H9 (cell line): ENCODE measurements at regions not wholly inside any gene's neighbourhood (a gene's known extent, or its start where the extent isn't known, plus 50 kb on each side); places are given as distances from the start of the nearest gene placed in this dataset.

Experiments
- DNase-seq: peaks from one replicate; pipeline ENCODE4 v3.0.0-alpha.2; 2017
- H2AFZ ChIP-seq: one replicate; pipeline ENCODE4 v1.6.1; 2013; ENCODE audit warnings: mild to moderate bottlenecking, low read length, control low read depth, moderate library complexity
- H2AK5ac ChIP-seq: 2 replicates; pipeline ENCODE4 v1.6.1; 2013; ENCODE audit warnings: low read length, control low read depth, mixed read lengths; ENCODE audit not compliant: insufficient read length
- H2BK120ac ChIP-seq: one replicate; pipeline ENCODE4 v1.6.1; 2013; ENCODE audit warnings: low read depth, mild to moderate bottlenecking, low read length, control low read depth, inconsistent platforms; ENCODE audit not compliant: poor library complexity, severe bottlenecking
- H2BK12ac ChIP-seq: 2 replicates; pipeline ENCODE4 v1.6.1; 2013; ENCODE audit warnings: low read length, control low read depth, mixed read lengths, low read depth; ENCODE audit not compliant: insufficient read length
- H2BK15ac ChIP-seq: 2 replicates; pipeline ENCODE4 v1.6.1; 2013; ENCODE audit warnings: low read depth, low read length, control low read depth
- H2BK20ac ChIP-seq: one replicate; pipeline ENCODE4 v1.6.1; 2013; ENCODE audit warnings: low read depth, mild to moderate bottlenecking, low read length, control low read depth, inconsistent platforms; ENCODE audit not compliant: poor library complexity, severe bottlenecking
- H2BK5ac ChIP-seq: 2 replicates; pipeline ENCODE4 v1.6.1; 2013; ENCODE audit warnings: low read length, control low read depth, mixed read lengths; ENCODE audit not compliant: insufficient read length
- H3K14ac ChIP-seq: 2 replicates; pipeline ENCODE4 v1.6.1; 2013; ENCODE audit warnings: low read length, control low read depth; ENCODE audit not compliant: insufficient read depth
- H3K18ac ChIP-seq: 2 replicates; pipeline ENCODE4 v1.6.1; 2013; ENCODE audit warnings: low read depth, mild to moderate bottlenecking, mixed read lengths, low read length, control low read depth; ENCODE audit not compliant: insufficient read length
- H3K23ac ChIP-seq: 2 replicates; pipeline ENCODE4 v1.6.1; 2013; ENCODE audit warnings: low read length, control low read depth, mixed read lengths, low read depth; ENCODE audit not compliant: insufficient read length
- H3K23me2 ChIP-seq: 2 replicates; pipeline ENCODE4 v1.6.1; 2013; ENCODE audit warnings: low read depth, mild to moderate bottlenecking, mixed read lengths, low read length, control low read depth; ENCODE audit not compliant: insufficient read length, poor library complexity, severe bottlenecking
- H3K27ac ChIP-seq: 2 replicates; pipeline ENCODE4 v1.5.1; 2013; ENCODE audit warnings: low read length, control low read depth, mixed read lengths, low read depth; ENCODE audit not compliant: insufficient read length
- H3K27me3 ChIP-seq: 2 replicates; pipeline ENCODE4 v1.6.1; 2013; ENCODE audit warnings: low read length, control low read depth, inconsistent platforms; ENCODE audit not compliant: insufficient read depth
- H3K4ac ChIP-seq: 2 replicates; pipeline ENCODE4 v1.6.1; 2013; ENCODE audit warnings: low read depth, mild to moderate bottlenecking, control low read depth, inconsistent platforms, low read length, moderate library complexity
- H3K4me1 ChIP-seq: 2 replicates; pipeline ENCODE4 v1.6.1; 2013; ENCODE audit warnings: low read length, control low read depth, inconsistent platforms; ENCODE audit not compliant: insufficient read depth
- H3K4me2 ChIP-seq: 2 replicates; pipeline ENCODE4 v1.6.1; 2013; ENCODE audit warnings: low read length, control low read depth, mixed read lengths; ENCODE audit not compliant: insufficient read length, insufficient read depth
- H3K56ac ChIP-seq: 2 replicates; pipeline ENCODE4 v1.6.1; 2013; ENCODE audit warnings: low read depth, mild to moderate bottlenecking, mixed read lengths, low read length, control low read depth; ENCODE audit not compliant: insufficient read length
- H3K79me1 ChIP-seq: 2 replicates; pipeline ENCODE4 v1.6.1; 2013; ENCODE audit warnings: low read depth, mild to moderate bottlenecking, moderate library complexity, low read length, control low read depth, inconsistent platforms; ENCODE audit not compliant: insufficient read depth, poor library complexity, severe bottlenecking
- H3K79me2 ChIP-seq: 2 replicates; pipeline ENCODE4 v1.6.1; 2013; ENCODE audit warnings: low read length, control low read depth, inconsistent platforms; ENCODE audit not compliant: insufficient read depth
- H3K9ac ChIP-seq: 2 replicates; pipeline ENCODE4 v1.6.1; 2013; ENCODE audit warnings: low read length, control low read depth, mixed read lengths; ENCODE audit not compliant: insufficient read length; ENCODE audit errors: extremely low read depth
- H3K9me3 ChIP-seq: one replicate; pipeline ENCODE4 v1.6.1; 2013; ENCODE audit warnings: low read depth, low read length, inconsistent platforms; ENCODE audit not compliant: control insufficient read depth
- H3T11ph ChIP-seq: one replicate; pipeline ENCODE4 v1.6.1; 2013; ENCODE audit warnings: mild to moderate bottlenecking, low read length, control low read depth, inconsistent platforms
- H4K20me1 ChIP-seq: one replicate; pipeline ENCODE4 v1.6.1; 2013; ENCODE audit not compliant: control insufficient read depth, insufficient read length, insufficient read depth
- H4K5ac ChIP-seq: 2 replicates; pipeline ENCODE4 v1.6.1; 2013; ENCODE audit warnings: low read depth, mild to moderate bottlenecking, mixed read lengths, low read length, control low read depth; ENCODE audit not compliant: insufficient read length
- H4K8ac ChIP-seq: replicated peaks from 2 replicates; pipeline ENCODE4 v1.6.1; 2013; ENCODE audit warnings: low read length, control low read depth, mixed read lengths, low read depth; ENCODE audit not compliant: insufficient read length
- H4K91ac ChIP-seq: 2 replicates; pipeline ENCODE4 v1.6.1; 2013; ENCODE audit warnings: low read depth, mild to moderate bottlenecking, moderate library complexity, mixed read lengths, low read length, control low read depth; ENCODE audit not compliant: insufficient read length
- H3K27ac Mint-ChIP-seq, 3 experiments: 2 replicates in 2 of 3; 3 replicates in 1 of 3; pipeline ENCODE4 v1.8.0; 2020 to 2021; ENCODE audit warnings: mixed read lengths in 3 of 3, mild to moderate bottlenecking in 1 of 3, moderate library complexity in 1 of 3
- H3K27me3 Mint-ChIP-seq: 2 replicates; pipeline ENCODE4 v1.8.0; 2021; ENCODE audit warnings: low read depth, mild to moderate bottlenecking, moderate library complexity, mixed read lengths
- H3K36me3 Mint-ChIP-seq, 3 experiments: 2 replicates in 2 of 3; 3 replicates in 1 of 3; pipeline ENCODE4 v1.8.0; 2020 to 2021; ENCODE audit warnings: low read depth in 3 of 3, mixed read lengths in 3 of 3; ENCODE audit not compliant: insufficient read depth in 1 of 3
- H3K4me1 Mint-ChIP-seq, 2 experiments: 2 replicates each; pipeline ENCODE4 v1.8.0; 2020; ENCODE audit warnings: mixed read lengths in 2 of 2
- H3K4me3 Mint-ChIP-seq, 2 experiments: 2 replicates in 1 of 2; 3 replicates in 1 of 2; pipeline ENCODE4 v1.8.0; 2020 to 2021; ENCODE audit warnings: mild to moderate bottlenecking in 2 of 2, mixed read lengths in 2 of 2, moderate library complexity in 1 of 2
- H3K9me3 Mint-ChIP-seq, 2 experiments: 2 replicates in 1 of 2; 3 replicates in 1 of 2; pipeline ENCODE4 v1.8.0; 2020; ENCODE audit warnings: mild to moderate bottlenecking in 2 of 2, mixed read lengths in 2 of 2, moderate library complexity in 1 of 2
- WGBS: extraction: QIAGEN DNeasy Blood & Tissue Kit; methylation state at CpG from one replicate; pipeline ENCODE4 v1.1.7; 2013; ENCODE audit warnings: missing lambda C conversion rate, low lambda C conversion rate, mixed read lengths; ENCODE audit not compliant: insufficient read length; ENCODE audit errors: extremely low coverage; 5-methylcytosine and 5-hydroxymethylcytosine counted together
- TF ChIP-seq, protein P1 (sequence below): fragments of 200-600 bp; sonication (generic); conservative IDR thresholded peaks from 3 replicates; pipeline ENCODE4 v1.8.0; 2021; ENCODE audit warnings: antibody characterized with exemption, mild to moderate bottlenecking

DNA sequence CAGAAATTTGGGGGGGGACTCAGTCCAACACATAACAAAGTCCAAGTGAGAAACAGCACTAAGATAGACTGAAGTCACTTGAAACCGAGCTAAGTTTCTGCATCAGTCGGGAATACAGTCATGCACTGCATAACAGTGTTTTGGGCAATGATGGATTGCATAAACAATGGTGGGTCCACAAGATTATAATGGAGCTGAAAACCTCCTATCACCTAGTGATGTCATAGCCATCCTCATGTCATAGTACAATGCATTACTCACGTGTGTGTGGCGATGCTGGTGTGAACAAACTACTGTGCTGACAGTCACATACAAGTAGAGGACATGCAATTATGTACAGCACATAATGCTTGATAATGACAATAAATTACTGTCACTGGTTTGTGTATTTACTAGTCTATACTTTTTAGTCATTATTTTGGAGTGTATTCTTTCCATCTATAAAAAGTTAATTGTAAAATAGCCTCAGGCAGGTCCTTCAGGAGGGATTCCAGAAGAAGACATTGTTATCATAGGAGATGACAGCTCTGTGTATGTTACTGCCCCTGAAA is 154.5 kb upstream of the ECI2 start:
- H3K4me1 Mint-ChIP-seq: peaks cover 24 to 36% of the 10 kb centered on the region in 2 experiments
- no peak overlapping the region for H2BK20ac ChIP-seq
- H3K27me3 ChIP-seq: no peaks in the 10 kb centered on the region
- no peak overlapping the region for H3T11ph ChIP-seq
- no peak overlapping the region for H3K18ac ChIP-seq
- no peak overlapping the region for H4K5ac ChIP-seq
- no peak overlapping the region for H3K4me2 ChIP-seq
- TF ChIP-seq, protein P1, sequence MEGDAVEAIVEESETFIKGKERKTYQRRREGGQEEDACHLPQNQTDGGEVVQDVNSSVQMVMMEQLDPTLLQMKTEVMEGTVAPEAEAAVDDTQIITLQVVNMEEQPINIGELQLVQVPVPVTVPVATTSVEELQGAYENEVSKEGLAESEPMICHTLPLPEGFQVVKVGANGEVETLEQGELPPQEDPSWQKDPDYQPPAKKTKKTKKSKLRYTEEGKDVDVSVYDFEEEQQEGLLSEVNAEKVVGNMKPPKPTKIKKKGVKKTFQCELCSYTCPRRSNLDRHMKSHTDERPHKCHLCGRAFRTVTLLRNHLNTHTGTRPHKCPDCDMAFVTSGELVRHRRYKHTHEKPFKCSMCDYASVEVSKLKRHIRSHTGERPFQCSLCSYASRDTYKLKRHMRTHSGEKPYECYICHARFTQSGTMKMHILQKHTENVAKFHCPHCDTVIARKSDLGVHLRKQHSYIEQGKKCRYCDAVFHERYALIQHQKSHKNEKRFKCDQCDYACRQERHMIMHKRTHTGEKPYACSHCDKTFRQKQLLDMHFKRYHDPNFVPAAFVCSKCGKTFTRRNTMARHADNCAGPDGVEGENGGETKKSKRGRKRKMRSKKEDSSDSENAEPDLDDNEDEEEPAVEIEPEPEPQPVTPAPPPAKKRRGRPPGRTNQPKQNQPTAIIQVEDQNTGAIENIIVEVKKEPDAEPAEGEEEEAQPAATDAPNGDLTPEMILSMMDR: no peak
- no peak overlapping the region for H4K8ac ChIP-seq
- WGBS: no CpG with 5 or more reads among the region's 4 CpGs
- H3K27me3 Mint-ChIP-seq: peaks cover 8% of the 10 kb centered on the region; the same call in 1 of the 2 replicates
- no peaks in the 10 kb centered on the region for H3K79me2 ChIP-seq
- H3K9me3 Mint-ChIP-seq: no peaks in the 10 kb centered on the region
- no peaks in the 10 kb centered on the region for H3K9me3 ChIP-seq
- no peaks in the 10 kb centered on the region for H3K79me1 ChIP-seq
- no peaks in the 10 kb centered on the region for H3K23me2 ChIP-seq
- H2BK15ac ChIP-seq: no peak overlapping the region
- no peak overlapping the region for H2AK5ac ChIP-seq
- no peak overlapping the region for H2BK5ac ChIP-seq
- no peak overlapping the region for H3K56ac ChIP-seq
- H3K4me1 ChIP-seq: peaks cover 10% of the 10 kb centered on the region; the same call in 1 of the 2 replicates
- no peak overlapping the region for H3K9ac ChIP-seq
- no peak overlapping the region for H2BK12ac ChIP-seq
- H3K23ac ChIP-seq: no peak overlapping the region
- H3K4me3 Mint-ChIP-seq: no peak overlapping the region
- H3K27ac ChIP-seq: no peak overlapping the region
- DNase-seq: no peak
- no peak overlapping the region for H3K14ac ChIP-seq
- no peak overlapping the region for H3K4ac ChIP-seq
- H2AFZ ChIP-seq: no peak overlapping the region
- no peak overlapping the region for H2BK120ac ChIP-seq
- no peak overlapping the region for H4K91ac ChIP-seq
- no peak overlapping the region for H3K27ac Mint-ChIP-seq
- no peaks in the 10 kb centered on the region for H4K20me1 ChIP-seq
- H3K36me3 Mint-ChIP-seq: no peaks in the 10 kb centered on the region; a peak in 1 of 7 replicates
